DMS153 (cell line): ENCODE measurements at regions not wholly inside any gene's neighbourhood (a gene's known extent, or its start where the extent isn't known, plus 50 kb on each side); places are given as distances from the start of the nearest gene placed in this dataset.
A peak's percentile ranks its signal among the peaks of the same experiment; 100 is the strongest.

ENCODE experiments used
- DNase-seq: peaks from one replicate; lab custom pipeline; 2025; lab: John Stamatoyannopoulos, UW

DNA sequence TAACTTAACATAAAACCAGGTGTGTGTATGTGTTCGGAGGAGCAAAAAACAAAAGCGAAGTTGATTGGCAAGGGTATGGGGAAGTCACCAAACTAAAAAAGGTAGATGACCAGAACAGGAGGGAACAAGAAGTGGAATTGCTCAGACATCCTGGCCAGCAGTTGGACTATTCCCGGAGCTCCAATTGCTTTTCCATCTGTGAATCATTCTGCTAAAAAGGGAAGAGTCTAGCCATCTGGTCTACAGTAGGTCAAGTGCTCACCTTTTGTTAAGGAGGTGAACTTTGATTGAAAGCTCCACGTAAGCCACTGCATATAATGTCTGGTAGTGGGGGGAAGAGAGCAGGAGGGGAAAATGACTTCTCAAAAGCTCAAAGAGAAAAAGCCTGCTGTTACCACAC is 50.0 kb upstream of the BET1 start:
- DNase-seq: no peak

DNA sequence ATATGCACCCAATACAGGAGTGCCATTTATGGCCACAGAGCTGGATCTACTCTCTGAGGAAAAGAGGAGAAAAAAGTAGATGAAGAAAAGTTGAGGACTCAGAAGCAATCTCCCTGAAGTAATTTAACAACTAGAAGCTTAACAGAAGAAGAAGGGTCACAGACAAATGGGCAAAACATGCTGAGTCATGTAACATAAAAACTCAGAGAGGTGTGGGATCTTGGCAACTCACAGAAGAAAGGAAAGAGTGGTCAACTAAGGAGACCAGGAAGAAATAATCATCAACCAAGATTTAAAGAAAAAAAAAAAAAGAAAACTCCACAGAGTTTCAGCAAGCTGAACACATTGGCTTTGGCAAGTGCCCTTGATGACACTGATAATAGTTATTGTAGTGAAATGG is 51.8 kb upstream of the BET1 start:
- DNase-seq: no peak

DNA sequence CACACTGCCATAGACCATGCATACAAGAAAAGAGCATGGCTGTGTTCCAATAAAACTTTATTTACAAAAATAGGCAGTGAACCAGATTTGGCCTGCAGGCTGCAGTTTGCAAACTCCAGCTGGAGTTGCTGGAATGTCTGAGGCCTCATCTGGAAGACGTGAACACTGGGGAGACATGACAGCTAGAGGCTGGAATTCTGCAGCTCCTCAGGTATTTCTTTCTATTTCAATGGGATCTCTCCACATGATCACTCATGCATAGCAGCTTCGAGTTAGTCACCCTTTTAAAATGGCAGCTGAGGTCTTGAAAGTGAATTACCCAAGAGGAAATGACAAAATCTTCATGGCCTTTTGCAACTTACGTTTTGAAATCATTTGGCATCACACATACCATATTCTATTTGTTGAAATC is 52.6 kb upstream of the BET1 start:
- no peak for DNase-seq

DNA sequence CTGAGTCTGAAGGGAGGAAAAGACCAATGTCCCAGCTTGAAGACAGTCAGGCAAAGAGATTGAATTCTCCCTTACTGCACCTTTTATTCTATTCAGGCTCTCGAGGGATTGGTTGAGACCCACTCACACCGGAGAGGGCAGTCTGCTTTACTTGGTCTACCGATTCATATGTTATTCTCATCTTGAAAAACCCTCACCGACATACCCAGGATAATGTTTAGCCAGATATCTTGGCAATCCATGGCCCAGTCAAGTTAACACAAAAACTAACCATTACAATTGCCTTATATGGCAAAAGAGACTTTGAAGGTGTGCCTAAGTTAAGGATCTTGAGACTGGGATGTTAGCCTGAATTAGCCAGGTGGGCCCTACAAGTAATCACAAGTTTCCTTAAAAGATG is 53.8 kb upstream of the BET1 start:
- no peak for DNase-seq

DNA sequence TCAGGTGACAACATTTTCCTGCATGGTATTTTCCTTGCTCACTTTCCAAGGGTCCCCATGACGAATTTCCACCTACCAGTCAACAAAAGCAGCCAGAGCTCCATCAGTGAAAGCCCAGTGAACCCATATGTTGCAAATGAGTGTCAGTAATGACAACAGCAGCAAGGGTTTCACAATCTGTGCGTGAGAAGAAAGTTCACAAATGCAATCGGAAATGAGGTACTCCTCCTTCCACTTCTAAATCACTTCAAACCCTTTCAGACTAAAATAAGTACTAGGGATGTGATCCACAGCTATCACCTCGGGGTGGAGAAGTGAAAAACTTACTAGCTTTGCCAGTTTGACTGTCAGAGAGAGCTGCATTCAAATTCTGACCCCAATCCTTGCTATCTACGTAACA is 55.6 kb upstream of the BET1 start:
- DNase-seq: no peak

DNA sequence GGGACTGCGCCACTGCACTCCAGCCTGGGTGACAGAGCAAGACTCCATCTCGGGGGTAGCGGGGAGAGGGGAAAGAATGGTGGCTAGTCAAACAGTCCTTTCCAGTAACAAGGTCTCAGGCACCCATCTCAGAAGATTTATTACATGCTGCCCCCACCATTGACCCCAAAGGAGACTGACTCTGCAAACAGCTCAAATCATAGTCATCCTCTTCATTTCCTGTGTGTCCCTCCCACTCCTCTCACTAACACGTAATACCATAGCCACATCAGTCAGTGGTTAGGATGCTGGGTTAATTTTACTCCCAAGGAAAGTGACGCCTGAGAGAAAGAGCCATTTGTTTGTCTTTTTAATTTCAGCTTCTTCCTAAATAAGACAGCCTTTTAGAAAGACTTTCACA is 56.6 kb upstream of the BET1 start:
- DNase-seq: no peak

DNA sequence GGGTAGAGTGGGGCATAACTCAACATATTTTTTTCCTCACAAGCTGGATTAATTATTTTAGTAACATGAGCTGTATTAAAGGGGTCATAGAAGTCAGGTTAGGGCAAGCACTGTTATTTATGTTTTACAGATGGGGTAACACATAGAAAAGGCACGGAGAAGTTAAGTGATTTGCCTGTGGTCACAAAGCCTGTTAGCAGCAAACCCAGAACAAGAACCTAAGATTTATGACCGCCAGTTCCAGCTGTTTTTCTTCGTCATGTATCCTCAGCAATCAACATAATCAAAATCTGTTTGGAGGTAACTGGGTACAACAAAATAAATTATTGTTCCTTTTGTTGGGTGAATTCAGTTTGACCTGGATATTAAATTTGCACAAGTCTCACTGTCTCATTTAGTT is 57.2 kb upstream of the BET1 start:
- no peak for DNase-seq

DNA sequence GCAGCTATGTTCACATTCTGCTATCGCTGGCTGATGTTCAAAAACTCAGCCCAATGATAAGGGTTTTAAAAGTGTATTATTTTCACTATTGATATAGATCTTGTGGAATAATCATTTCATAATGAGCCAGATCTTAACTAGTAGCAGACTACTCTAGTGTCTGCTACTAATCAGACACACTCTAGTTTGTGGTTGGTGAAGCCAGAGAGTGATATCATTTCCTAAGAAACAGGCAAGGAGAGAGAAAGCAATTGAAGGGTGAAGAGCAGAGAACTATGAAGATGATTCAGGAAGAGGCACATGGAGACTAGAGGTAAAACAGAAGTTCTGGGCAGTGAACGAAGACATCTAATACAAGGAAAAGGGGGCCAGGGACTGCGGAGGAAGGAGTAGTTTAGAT is 58.2 kb upstream of the BET1 start:
- no peak for DNase-seq

DNA sequence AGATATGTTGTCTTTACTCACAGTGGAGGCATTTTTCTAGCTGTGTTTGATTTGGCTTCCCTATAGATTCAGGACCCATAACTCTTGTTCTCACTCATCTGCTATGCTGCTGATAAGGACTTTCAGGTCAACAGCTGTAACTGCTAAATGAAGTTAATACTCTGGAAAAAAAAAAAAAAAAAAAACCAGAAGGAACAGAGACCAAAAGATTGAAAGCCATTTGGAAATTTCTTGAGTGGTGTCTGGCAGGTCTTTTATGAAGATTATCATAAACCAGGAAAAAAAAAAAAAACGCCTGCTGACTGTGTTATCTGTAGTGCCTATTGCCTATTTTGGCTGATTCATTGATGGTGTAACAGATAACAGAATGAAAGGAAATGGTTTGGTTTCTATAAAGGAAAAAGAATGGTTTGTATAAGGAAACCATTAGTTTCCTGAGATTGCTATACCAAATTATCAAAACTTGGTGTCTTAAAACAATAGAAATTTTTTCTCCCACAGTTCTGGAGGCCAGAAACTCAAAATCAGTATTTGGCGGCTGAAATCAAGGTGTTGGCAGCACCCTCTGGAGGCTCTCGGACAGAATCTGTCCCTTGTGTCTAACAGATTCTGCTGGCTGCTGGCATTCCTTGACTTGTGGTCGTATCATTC is 60.5 kb upstream of the BET1 start:
- DNase-seq: no peak

DNA sequence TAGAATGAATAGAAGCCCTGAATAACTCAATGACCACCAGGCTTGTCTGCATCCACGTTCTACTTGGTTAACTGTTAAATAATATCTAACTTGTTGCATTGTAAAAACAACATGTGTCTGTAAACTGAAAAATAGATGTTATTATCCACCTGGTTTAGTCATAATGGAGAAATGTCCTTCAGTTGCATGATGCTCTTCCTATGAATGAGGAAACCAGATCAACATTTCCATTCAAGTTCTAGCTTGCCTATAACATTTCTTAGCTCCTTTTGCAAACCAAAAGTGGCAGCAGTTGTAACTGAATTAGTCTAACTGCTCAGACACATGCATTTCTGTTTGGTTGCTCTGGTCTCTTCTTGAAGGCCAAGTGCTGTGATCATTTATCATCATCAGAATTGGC is 62.9 kb upstream of the BET1 start:
- DNase-seq: no peak

DNA sequence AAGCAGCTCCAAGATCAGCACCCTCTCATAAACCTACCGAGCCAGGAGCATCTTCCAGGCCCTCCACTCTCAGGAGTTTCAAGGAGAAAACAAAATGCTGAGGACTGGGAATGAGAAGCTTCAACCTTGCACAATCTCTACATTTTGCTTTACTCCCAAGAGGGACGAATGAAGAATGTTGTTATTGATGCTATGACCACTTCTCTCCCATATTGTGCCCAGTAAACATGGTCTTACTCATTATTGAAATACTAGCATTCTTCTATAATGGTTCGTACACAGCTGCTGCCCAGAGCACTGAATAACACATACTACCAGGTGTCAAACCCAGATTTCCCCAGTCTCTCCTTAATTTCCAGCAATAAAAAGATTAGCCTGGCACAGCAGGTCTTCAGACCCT is 63.4 kb upstream of the BET1 start:
- no peak for DNase-seq

DNA sequence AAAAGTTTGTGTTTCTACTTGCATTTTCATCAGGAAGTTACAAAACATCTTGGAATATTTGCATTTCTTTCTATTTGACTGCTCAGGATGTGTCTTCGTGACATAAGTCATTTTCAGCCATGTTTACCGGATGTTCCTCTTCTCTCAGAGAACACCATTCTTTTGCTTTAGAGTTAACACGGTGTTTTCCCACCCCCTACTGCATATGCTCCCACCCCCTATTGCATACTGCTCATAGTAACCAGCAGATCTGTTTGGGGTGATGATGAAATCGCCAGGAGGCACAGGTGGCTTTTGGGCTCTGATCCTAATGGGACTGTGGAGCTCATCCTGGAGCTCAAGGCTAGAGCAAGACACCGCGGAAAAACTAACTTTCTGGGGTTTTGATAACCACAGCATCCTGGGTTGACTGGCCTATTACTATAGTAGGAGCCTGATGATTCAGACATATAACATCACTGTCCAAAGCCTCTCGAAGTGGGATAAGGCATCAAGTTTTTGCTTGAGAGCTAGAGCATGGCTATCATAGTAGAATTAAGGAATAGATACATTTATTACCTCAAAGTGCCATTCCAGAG is 65.1 kb upstream of the BET1 start:
- no peak for DNase-seq

DNA sequence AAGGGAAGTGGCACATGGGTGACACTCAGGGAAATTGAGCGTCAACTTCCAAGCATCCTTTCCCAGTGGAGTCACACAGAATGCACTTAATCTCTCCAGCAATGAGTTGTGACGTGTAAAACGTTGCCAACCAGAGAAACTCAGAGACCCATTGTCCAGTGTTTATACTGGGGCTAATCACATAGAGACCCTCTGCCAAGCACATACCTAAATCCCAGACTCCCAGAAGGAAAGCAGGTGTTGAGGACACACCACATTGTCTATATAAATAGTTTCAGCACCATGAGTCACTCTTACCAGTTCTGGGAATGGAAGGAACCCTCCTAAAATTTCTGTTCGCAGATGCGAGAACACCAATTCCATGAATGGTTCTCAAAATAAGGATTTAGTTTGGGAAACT is 76.4 kb upstream of the BET1 start:
- no peak for DNase-seq

DNA sequence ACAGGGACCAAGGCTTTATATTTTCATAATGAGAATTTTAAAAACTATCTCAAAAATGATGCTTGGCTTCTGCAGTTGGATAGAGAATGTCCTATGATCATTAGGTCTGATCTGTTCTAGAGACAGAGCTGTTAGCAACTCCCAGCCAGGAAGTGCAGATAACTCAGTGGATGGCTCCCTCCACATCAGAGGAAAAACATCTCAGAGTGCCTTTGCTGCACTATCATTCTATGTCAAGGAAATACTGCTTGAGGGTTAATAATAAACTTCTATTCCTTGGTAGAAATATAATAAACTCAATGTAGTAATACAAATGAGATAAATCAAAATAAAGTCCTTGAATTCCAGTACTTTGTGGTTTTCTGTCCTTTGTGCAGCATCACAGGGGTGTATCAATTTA is 78.0 kb upstream of the BET1 start:
- no peak for DNase-seq

DNA sequence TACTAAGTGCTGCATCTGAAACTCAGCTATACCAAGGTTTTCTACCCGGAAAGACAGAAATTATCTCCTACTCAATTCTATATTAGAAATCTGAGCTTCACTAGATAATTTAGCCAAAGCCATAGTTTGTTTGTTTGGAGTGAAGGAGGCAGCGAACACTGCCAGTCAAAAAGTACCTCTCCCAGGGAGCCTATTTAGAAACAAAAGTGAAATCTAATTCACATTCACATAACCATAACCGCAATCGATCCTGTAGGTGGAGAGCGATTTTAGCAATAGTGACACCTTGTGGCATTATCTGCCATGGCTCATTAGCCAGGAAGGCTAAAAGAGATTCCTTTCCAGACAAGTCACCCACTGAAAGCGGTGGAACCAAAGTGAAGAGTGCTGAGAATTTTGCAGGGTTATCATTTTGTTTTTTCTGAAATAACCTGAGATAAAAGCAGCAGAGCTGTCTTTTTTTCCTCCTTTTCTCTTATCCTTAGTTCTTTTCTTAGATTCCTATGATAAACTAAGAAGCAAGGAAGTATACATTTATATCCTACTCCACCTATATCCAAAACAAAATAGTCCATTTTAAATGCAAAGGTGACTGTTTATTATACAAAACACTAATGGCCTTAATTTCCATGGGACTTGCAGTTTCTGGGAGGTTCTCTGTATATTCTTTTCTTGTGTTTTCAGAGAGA is 83.7 kb upstream of the BET1 start:
- DNase-seq: peak; percentile 22

DNA sequence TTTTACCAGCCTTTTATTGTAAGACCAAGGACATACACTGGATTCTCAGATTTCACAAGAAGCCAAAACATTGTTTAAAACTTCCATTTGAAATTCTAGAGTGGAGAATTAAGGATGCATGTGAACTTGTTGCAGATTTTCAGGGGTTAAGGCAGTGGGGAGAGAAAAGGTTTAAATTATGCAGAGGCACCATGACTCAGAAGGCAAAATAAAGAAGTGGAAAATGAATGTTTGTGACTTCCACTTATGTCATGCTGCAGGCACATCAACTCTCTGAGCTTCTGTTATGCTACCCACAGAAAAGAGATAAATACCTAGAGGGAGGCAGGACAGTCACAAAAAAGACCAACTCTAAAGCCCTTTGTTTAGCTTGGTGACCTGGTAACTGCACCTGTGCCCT is 84.4 kb upstream of the BET1 start:
- DNase-seq: no peak

DNA sequence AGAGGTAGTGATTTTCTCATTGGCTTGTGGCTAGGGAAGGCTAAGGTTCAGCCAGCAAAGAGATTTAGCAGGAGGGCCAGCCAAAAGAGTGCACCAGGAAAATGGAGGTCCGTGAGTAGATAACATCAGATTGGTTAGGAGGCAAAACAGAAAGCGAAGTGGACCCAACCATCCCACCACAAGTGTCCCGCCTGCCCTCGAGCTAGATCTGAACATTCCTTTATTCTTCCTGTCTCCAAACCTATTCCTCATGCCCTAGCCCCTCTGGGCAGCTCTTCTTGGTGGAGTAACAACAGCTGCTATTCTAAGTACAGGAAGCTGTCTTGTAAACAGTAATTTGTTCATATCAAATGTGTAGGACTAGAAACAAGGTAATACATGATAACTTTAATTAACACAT is 85.7 kb upstream of the BET1 start:
- DNase-seq: no peak

DNA sequence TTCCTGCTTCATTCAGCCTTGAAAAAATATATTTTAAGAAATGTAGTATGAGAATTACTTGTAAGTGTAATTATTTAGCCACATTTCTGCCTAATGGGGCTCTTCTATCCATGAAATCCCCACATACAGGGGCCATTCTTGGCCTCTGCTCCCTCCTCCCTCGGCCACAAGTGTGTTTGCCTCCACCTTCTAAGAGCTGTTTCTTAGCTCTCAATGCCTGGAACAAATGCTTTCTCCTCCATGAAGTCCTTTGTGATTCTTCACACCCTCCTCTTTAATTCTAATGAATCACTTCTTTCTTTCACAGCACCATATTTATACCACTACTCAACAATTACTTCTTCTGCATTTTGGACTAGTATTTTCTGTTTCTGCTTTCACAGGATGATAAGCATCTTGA is 88.8 kb upstream of the BET1 start:
- no peak for DNase-seq

DNA sequence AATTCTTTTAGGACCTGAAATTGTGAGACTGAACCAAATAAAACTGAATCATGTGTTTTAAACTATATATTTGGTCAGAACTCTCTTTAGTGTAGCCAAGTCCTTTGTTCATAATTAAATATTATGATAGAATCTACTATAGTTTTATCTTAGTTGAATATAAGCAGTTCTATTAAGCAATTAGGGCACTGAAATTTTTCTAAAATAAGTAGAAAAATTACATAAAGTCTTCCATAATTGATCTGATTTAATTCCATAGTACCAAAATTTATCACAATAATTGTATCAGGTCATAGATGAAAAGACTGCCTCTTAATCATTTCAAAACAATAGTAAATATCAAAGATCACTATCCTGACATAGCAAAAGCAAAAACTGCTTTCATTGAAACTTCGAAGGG is 90.1 kb upstream of the BET1 start:
- DNase-seq: no peak

DNA sequence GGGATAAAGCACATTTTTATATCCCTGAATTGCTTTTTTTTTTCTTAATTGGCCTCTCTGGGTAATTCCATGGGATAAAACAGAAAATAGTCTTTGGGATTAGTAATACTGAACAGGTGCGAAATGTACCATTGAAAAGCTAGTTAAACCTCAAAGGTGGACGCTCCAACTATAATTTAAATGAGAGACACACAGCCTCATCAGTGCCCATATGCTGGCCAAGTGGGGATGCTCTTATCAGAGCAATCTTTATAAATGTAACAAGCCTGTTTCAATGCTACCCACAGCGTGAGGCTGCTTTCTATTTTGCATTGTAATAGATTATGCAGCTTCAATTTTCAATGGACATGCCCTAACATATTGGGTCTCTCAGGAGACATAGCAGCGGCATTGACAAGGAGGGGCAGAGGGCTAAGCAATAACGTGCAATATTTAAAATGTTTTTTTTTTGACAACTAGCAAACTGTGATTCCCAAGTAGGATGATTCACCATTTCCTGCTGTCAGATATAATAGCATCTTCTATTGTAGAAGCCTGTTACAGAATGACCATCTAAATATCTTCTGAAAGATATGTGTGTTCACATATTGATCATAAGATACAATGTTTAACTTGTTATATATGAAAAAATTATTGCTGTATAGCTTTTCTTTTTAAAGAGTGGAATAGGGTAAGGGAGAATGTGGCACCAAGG is 91.3 kb upstream of the BET1 start:
- no peak for DNase-seq

DNA sequence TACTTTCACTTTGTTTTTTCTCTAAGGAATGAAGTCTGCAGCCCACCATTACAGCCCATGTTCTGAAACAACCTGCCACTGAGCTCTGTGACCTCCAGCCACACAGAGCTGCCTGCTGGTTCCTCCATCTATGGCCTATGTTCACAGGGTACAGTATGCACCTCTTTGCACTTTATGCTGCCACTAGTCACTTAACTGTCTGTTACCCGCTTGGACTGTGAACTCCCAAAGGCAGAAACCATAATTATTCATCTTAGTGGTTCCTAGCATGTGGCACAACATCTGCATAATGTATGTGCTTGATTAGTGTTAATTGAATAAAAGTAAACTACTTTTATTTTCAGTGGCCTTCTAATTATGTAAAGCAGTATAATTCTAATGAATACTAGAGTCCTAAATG is 95.5 kb upstream of the BET1 start:
- DNase-seq: no peak

DNA sequence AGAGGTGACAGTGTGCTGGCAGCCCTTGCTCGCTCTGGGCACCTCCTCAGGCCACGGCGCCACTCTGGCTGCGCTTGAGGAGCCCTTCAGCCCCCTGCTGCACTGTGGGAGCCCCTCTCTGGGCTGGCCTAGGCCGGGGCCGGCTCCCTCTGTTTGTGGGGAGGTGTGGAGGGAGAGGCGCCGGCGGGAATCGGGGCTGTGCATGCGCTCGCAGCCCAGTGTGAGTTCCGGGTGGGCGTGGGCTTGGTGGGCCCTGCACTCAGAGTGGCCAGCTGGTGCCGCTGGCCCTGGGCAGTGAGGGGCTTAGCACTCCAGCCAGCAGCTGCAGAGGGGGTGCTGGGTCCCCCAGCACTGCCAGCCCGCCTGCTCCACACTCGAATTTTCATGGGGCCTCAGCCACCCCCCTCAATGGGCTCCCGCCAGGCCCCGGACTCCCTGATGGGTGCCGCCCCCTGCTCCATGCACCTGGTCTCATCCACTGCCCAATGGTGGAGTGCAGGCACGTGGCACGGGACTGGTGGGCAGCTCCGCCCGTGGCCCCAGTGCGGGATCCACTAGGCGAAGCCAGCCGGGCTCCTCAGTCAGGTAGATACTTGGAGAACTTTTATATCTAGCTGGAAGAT is 96.7 kb upstream of the BET1 start:
- no peak for DNase-seq

DNA sequence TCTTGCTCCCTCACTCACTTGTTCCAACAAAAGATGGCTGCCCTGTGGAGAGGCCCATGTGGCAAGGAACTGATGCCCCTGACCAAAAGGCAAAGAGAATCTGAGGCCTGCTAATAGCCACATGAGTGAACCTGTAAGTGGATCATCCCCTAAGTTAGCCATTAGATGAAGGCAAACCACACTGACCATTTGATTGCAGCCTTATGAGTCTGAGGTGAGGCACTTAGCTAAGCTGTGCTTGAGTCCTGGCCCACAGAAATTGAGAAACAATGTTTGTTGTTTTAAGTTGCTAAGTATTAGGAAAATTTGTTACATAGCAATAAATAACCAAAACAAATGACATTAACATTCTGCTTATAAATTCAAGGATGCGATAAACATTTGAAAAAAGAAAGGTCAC is 100.1 kb upstream of the BET1 start:
- no peak for DNase-seq
